ENCODE measurements at regions not wholly inside any gene's neighbourhood (a gene's known extent, or its start where the extent isn't known, plus 50 kb on each side); places are given as distances from the start of the nearest gene placed in this dataset.

DNA sequence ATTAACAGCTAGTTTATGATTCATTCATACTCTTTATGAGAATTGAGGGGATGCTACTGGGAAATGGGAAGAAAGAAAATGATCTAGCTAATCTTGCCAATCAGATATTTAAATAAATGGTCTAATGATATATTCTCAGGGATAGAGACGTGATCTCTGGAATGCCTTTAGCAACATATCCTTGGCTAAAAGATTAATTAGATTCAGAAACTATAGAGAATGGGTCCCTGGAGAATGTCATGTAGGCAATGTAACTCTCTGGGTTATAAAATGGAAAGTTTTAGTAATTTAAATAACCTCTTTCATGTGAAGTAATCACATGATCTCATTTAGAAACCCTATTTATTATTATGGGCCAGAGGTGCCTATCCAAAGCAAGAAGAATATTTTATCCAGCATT, 771.0 kb upstream of the CDH2 start:
- TF ChIP-seq, protein P1, sequence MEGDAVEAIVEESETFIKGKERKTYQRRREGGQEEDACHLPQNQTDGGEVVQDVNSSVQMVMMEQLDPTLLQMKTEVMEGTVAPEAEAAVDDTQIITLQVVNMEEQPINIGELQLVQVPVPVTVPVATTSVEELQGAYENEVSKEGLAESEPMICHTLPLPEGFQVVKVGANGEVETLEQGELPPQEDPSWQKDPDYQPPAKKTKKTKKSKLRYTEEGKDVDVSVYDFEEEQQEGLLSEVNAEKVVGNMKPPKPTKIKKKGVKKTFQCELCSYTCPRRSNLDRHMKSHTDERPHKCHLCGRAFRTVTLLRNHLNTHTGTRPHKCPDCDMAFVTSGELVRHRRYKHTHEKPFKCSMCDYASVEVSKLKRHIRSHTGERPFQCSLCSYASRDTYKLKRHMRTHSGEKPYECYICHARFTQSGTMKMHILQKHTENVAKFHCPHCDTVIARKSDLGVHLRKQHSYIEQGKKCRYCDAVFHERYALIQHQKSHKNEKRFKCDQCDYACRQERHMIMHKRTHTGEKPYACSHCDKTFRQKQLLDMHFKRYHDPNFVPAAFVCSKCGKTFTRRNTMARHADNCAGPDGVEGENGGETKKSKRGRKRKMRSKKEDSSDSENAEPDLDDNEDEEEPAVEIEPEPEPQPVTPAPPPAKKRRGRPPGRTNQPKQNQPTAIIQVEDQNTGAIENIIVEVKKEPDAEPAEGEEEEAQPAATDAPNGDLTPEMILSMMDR (IDR thresholded peaks at IDR 0.05) = no peak
- H3K4me3 ChIP-seq = no peak overlapping the region
- H3K27me3 ChIP-seq (ENCODE audit: low read depth) = no peaks in the 10 kb centered on the region
- no peaks in the 10 kb centered on the region for H3K36me3 ChIP-seq
- no peak for ATAC-seq
- no peak for DNase-seq
- no peaks in the 10 kb centered on the region for H3K9me3 ChIP-seq
- intact Hi-C loops (cut with DNase I) = no loop called here
- H3K27ac ChIP-seq = no peak overlapping the region
- no peaks in the 10 kb centered on the region for H3K4me1 ChIP-seq

DNA sequence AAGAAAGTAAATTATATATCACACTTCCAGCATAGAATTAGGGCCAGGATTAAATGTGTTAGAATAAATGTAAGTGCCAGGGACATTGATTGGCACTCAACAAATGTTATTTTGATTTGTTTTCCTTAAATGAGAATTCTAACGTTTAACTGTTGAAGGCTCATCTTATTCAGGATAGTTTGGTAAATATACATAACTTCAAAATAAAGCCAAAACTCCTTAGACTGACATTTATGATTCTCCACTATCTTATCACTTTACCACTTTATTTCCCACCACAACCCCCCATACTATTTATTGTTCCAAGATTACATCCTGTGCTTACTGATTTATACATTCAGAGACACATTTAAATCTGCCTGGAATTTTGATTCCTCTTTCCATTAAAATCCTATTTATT, 769.5 kb upstream of the CDH2 start:
- intact Hi-C loops (cut with DNase I) = no loop called here
- ATAC-seq = no peak

DNA sequence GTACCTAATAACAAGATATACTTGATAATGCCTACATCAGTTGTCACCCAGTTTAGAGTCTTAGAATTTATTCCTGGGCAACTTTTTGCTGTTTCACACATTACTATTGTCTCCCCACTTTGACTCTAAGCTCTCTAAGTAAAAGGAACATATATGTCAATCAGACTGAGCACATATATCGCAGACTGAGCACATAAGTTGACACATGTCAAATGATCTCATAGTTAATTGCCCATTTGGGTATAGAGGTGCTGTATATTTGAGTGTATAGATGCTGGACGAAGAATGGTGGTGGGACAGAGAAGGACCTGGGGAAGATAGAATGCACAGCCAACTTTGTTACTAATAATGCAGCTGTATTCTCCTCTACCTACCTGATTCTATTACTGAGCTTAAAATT, 746.0 kb upstream of the CDH2 start:
- H3K36me3 ChIP-seq = no peaks in the 10 kb centered on the region
- no peak overlapping the region for H3K27ac ChIP-seq
- no peaks in the 10 kb centered on the region for H3K27me3 ChIP-seq (ENCODE audit: low read depth)
- H3K4me3 ChIP-seq = no peak overlapping the region
- H3K9me3 ChIP-seq = no peaks in the 10 kb centered on the region
- TF ChIP-seq, protein P1 (IDR thresholded peaks at IDR 0.05) = no peak
- DNase-seq = no peak
- H3K4me1 ChIP-seq = no peaks in the 10 kb centered on the region
- intact Hi-C loops (cut with DNase I) = no loop called here
- no peak for ATAC-seq

More for the DNA sequence above, 769.5 kb upstream of the CDH2 start:
- Histone ChIP-seq H3K4me1 (no peaks in the 10 kb centered on the region), H3K9me3 (no peaks in the 10 kb centered on the region), H3K27me3 (ENCODE audit: low read depth) (no peaks in the 10 kb centered on the region), H3K27ac (no peak overlapping the region), H3K36me3 (no peaks in the 10 kb centered on the region), H3K4me3 (no peak overlapping the region)
- TF ChIP-seq, protein P1 (IDR thresholded peaks at IDR 0.05) = no peak
- no peak for DNase-seq

DNA sequence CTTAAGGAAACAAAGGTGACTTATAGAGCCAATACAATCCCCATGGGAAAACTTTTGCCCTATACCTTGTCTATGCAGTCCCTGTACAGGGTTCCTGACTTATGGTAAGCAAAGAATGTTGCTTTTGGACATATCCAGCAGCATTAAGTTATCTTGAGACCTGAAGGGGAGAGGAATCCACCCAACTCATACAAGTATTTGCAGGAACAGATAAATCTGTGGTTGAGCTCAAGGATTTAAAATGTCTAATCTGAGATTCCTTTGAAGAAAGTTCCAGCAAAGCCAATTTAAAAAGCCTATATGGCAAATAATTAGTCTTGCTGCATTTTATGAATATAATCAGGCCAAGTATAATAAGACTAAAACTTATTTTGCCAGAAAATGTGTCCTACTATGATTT, 739.5 kb upstream of the CDH2 start:
- no peak overlapping the region for H3K27ac ChIP-seq
- no peak for DNase-seq
- no peak overlapping the region for H3K4me3 ChIP-seq
- TF ChIP-seq, protein P1 (IDR thresholded peaks at IDR 0.05) = no peak
- H3K27me3 ChIP-seq (ENCODE audit: low read depth) = no peaks in the 10 kb centered on the region
- H3K36me3 ChIP-seq = no peaks in the 10 kb centered on the region
- peaks cover 2% of the 10 kb centered on the region for H3K9me3 ChIP-seq
- no peaks in the 10 kb centered on the region for H3K4me1 ChIP-seq
- ATAC-seq = no peak
- intact Hi-C loops (cut with DNase I) = no loop called here

DNA sequence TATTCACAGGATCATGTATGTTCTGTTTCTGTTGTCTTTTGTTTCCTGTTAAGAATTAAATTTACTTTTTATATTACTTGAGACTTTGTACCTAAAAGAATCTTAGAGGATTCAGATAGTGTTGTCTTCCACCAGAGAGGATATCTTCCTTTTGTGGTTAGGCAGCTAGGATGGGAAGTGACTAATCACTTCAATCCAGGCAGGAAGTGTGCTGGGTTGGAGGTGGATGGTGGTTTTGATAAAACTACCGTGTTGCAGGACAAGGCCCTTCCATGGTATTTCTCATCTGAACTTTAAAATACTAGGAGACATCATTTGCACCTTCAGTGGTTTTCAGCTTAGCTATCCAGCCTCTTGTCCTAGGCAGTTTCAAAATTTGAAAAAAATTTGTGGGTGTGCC, 728.6 kb upstream of the CDH2 start:
- H3K36me3 ChIP-seq = no peaks in the 10 kb centered on the region
- TF ChIP-seq, protein P1 (IDR thresholded peaks at IDR 0.05) = no peak
- H3K27me3 ChIP-seq (ENCODE audit: low read depth) = no peaks in the 10 kb centered on the region
- no peak overlapping the region for H3K4me3 ChIP-seq
- H3K27ac ChIP-seq = no peak overlapping the region
- no peak for ATAC-seq
- no peaks in the 10 kb centered on the region for H3K4me1 ChIP-seq
- intact Hi-C loops (cut with DNase I) = no loop called here
- H3K9me3 ChIP-seq = no peaks in the 10 kb centered on the region
- no peak for DNase-seq

DNA sequence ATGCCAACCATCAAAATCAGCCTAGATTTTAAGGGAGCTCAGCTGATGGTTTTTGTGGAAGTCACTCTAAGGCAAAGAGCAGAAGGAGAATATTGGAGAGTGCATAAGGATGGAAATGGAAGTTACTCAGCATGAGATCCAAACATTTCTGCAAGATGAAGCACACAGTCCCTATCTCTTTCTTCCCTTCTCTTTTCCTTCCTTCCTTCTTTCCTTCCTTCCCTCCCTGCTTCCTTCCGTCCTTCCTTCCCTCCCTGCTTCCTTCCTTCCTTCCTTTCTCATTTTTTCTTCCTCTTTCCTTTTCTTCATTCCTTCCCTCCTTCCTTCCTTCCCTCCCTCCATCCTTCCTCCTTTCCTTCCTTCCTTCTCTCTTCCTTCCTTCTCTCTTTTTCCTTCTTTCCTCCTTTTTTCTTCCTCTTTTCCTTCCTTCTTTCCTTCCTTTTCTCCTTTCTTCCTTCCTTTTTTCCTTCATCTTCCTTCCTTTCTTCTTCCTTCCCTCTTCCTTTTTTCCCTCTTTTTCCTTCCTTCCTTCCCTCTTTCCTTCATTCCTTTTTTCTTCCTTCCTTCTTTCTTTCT, 727.9 kb upstream of the CDH2 start:
- no peak overlapping the region for H3K4me3 ChIP-seq
- H3K4me1 ChIP-seq = no peaks in the 10 kb centered on the region
- intact Hi-C loops (cut with DNase I) = no loop called here
- no peaks in the 10 kb centered on the region for H3K9me3 ChIP-seq
- H3K27me3 ChIP-seq (ENCODE audit: low read depth) = no peaks in the 10 kb centered on the region
- no peak for DNase-seq
- H3K36me3 ChIP-seq = no peaks in the 10 kb centered on the region
- H3K27ac ChIP-seq = no peak overlapping the region
- no peak for ATAC-seq
- TF ChIP-seq, protein P1 (IDR thresholded peaks at IDR 0.05) = no peak

Data from lower lobe of right lung (tissue), 2 donors.